B cell (primary cell): ENCODE measurements at regions not wholly inside any gene's neighbourhood (a gene's known extent, or its start where the extent isn't known, plus 50 kb on each side); places are given as distances from the start of the nearest gene placed in this dataset.

Experiments used
- ATAC-seq: fragments of 200-7000 bp; cut with Tn5 transposase; one replicate; pipeline ENCODE4 v1.10.0; 2021; ENCODE audit warnings: low read depth, mild to moderate bottlenecking, moderate number of reproducible peaks, moderate library complexity
- CTCF ChIA-PET: fragments of 350-600 bp; sonication (Branson Sonifier 250); formaldehyde crosslinking; loops from one replicate; lab custom pipeline; 2021; ENCODE audit warnings: antibody characterized with exemption, inconsistent platforms; lab: Charles Lee
- POLR2A ChIA-PET: fragments of 350-600 bp; sonication (Branson Sonifier 250); formaldehyde crosslinking; loops from one replicate; lab custom pipeline; 2021; ENCODE audit warnings: antibody characterized with exemption; lab: Charles Lee
- DNase-seq: peaks from one replicate; pipeline ENCODE4 v3.0.0; 2013
- H2AFZ ChIP-seq: 2 replicates; pipeline ENCODE4 v1.6.1; 2012; ENCODE audit warnings: mild to moderate bottlenecking, low read depth, low read length; ENCODE audit not compliant: insufficient read depth, poor library complexity, severe bottlenecking
- H3K27ac ChIP-seq, 2 donors: 1 replicate in 1 of 2; 2 replicates in 1 of 2; pipeline ENCODE4 v1.5.1; 2012 to 2013; ENCODE audit warnings: low read length in 2 of 2, mild to moderate bottlenecking in 2 of 2, moderate library complexity in 1 of 2
- H3K27me3 ChIP-seq, 4 experiments: fragments of 200-600 bp in 1 of 4; sonication (generic) in 1 of 4; replicated peaks in 1 of 4; 1 replicate in 2 of 4; 2 replicates in 2 of 4; pipeline versions ENCODE4 v1.6.1 to v1.7.0; 2013 to 2016; ENCODE audit warnings: low read length in 3 of 4, mild to moderate bottlenecking in 2 of 4, mixed read lengths in 1 of 4, moderate library complexity in 1 of 4; ENCODE audit not compliant: insufficient read depth in 4 of 4, control insufficient read depth in 3 of 4; ENCODE audit errors: control extremely low read depth in 1 of 4
- H3K36me3 ChIP-seq, 2 experiments: replicated peaks in 1 of 2; 1 replicate in 1 of 2; 2 replicates in 1 of 2; pipeline versions ENCODE4 v1.6.1 to v1.7.1; 2013; ENCODE audit warnings: low read length in 1 of 2; ENCODE audit not compliant: insufficient read depth in 2 of 2, control insufficient read depth in 1 of 2; ENCODE audit errors: control extremely low read depth in 1 of 2, extremely low read depth in 1 of 2
- H3K4me1 ChIP-seq, 2 donors: fragments of 200-600 bp in 1 of 2; sonication (generic) in 1 of 2; 1 replicate in 1 of 2; 2 replicates in 1 of 2; pipeline versions ENCODE4 v1.5.1 to v1.6.1; 2013 to 2017; ENCODE audit warnings: low read length in 2 of 2; ENCODE audit not compliant: control insufficient read depth in 2 of 2, insufficient read depth in 2 of 2
- H3K4me2 ChIP-seq: replicated peaks from 2 replicates; pipeline ENCODE3; 2012; ENCODE audit warnings: mild to moderate bottlenecking, low read depth, low read length; ENCODE audit not compliant: poor library complexity, severe bottlenecking
- H3K4me3 ChIP-seq, 5 experiments: fragments of 200-600 bp in 1 of 5; sonication (generic) in 1 of 5; 1 replicate in 3 of 5; 2 replicates in 2 of 5; pipeline versions ENCODE4 v1.5.1 to v1.7.0; 2011 to 2016; ENCODE audit warnings: low read length in 4 of 5, mild to moderate bottlenecking in 4 of 5, low read depth in 2 of 5, control low read depth in 1 of 5, moderate library complexity in 1 of 5; ENCODE audit not compliant: insufficient read depth in 1 of 5; ENCODE audit errors: control extremely low read depth in 1 of 5, extremely low read depth in 1 of 5
- H3K79me2 ChIP-seq: fragments of 200-600 bp; sonication (generic); one replicate; pipeline ENCODE4 v1.6.0; 2016; ENCODE audit warnings: low read length; ENCODE audit not compliant: control insufficient read depth, insufficient read depth
- H3K9ac ChIP-seq: fragments of 200-600 bp; sonication (generic); 2 replicates; pipeline ENCODE4 v1.6.1; 2017; ENCODE audit warnings: mild to moderate bottlenecking, low read length, moderate library complexity
- H3K9me3 ChIP-seq, 3 donors: one replicate each; pipeline versions ENCODE4 v1.6.1 to v1.7.1; 2013; ENCODE audit warnings: low read length in 2 of 3; ENCODE audit not compliant: control insufficient read depth in 2 of 3, insufficient read depth in 1 of 3; ENCODE audit errors: control extremely low read depth in 1 of 3
- H4K20me1 ChIP-seq: 2 replicates; pipeline ENCODE4 v1.6.0; 2012; ENCODE audit warnings: mild to moderate bottlenecking, low read length; ENCODE audit not compliant: insufficient read depth, control insufficient read depth, poor library complexity, severe bottlenecking
- H3K27ac Mint-ChIP-seq: one replicate; pipeline ENCODE4 v1.8.0; 2021; ENCODE audit warnings: mixed read lengths
- H3K27me3 Mint-ChIP-seq: one replicate; pipeline ENCODE4 v1.8.0; 2021; ENCODE audit warnings: mixed read lengths
- H3K4me1 Mint-ChIP-seq: one replicate; pipeline ENCODE4 v1.8.0; 2021; ENCODE audit warnings: mixed read lengths
- H3K4me3 Mint-ChIP-seq: one replicate; pipeline ENCODE4 v1.8.0; 2021; ENCODE audit warnings: mixed read lengths
- H3K9me3 Mint-ChIP-seq: one replicate; pipeline ENCODE4 v1.8.0; 2022; ENCODE audit warnings: mixed read lengths; ENCODE audit not compliant: insufficient read depth
- CTCF ChIP-seq: fragments of 200-600 bp; IDR thresholded peaks from one replicate; pipeline ENCODE4 v1.8.0; 2022; ENCODE audit warnings: antibody characterized with exemption, mild to moderate bottlenecking
- EZH2 ChIP-seq: IDR thresholded peaks from 2 replicates; pipeline ENCODE4 v1.6.1; 2012; ENCODE audit warnings: borderline replicate concordance, low read depth, mild to moderate bottlenecking, moderate library complexity, low read length; ENCODE audit not compliant: insufficient read depth, poor library complexity, severe bottlenecking
- WGBS: methylation state at CpG from one replicate; pipeline ENCODE4 v1.1.5; 2013; ENCODE audit warnings: missing lambda C conversion rate; ENCODE audit not compliant: insufficient coverage; 5-methylcytosine and 5-hydroxymethylcytosine counted together
- intact Hi-C: fragments of 100-400 bp; cut with micrococcal nuclease; formaldehyde crosslinking; loops from one replicate; pipeline ENCODE4 v1.10.0; 2022

GRCh38 chr11:79675081-79675480, 234.3 kb upstream of the TENM4 start:
- DNase-seq (no peak), ATAC-seq (no peak)
- H3K27ac Mint-ChIP-seq: no peak overlapping the region
- Histone ChIP-seq H3K79me2 (no peaks in the 10 kb centered on the region), H4K20me1 (no peaks in the 10 kb centered on the region), H3K4me1 (no peaks in the 10 kb centered on the region), H3K4me2 (no peak overlapping the region), H3K27ac (no peak overlapping the region), H3K27me3 (no peaks in the 10 kb centered on the region), H3K9me3 (no peaks in the 10 kb centered on the region), H3K9ac (no peak overlapping the region), H2AFZ (no peak overlapping the region), H3K36me3 (no peaks in the 10 kb centered on the region), H3K4me3 (no peak overlapping the region)
- TF ChIP-seq CTCF: no peak
- no peak for TF ChIP-seq EZH2
- ChIA-PET CTCF (no interaction called here), POLR2A (no interaction called here)
- H3K4me3 Mint-ChIP-seq: no peak overlapping the region
- peaks cover 6% of the 10 kb centered on the region for H3K27me3 Mint-ChIP-seq
- H3K9me3 Mint-ChIP-seq: peaks cover 3% of the 10 kb centered on the region
- H3K4me1 Mint-ChIP-seq: no peaks in the 10 kb centered on the region
- WGBS: 100% methylated on average over 1 of the region's 2 CpGs
- intact Hi-C loops: no loop called here

GRCh38 chr11:79672786-79673185, 232.0 kb upstream of the TENM4 start:
- H2AFZ ChIP-seq: no peak overlapping the region

More at GRCh38 chr11:79672786-79673185, 232.0 kb upstream of the TENM4 start:
- intact Hi-C loops: no loop called here
- H3K4me3 ChIP-seq: no peak overlapping the region
- no peak for ATAC-seq
- CTCF ChIA-PET: no interaction called here
- POLR2A ChIA-PET: no interaction called here
- TF ChIP-seq CTCF (no peak), EZH2 (no peak)
- no peaks in the 10 kb centered on the region for H3K36me3 ChIP-seq
- H3K4me3 Mint-ChIP-seq: no peak overlapping the region
- no peak for DNase-seq
- no peak overlapping the region for H3K4me2 ChIP-seq
- H3K9ac ChIP-seq: no peak overlapping the region
- H4K20me1 ChIP-seq: no peaks in the 10 kb centered on the region
- peaks cover 3% of the 10 kb centered on the region for H3K9me3 Mint-ChIP-seq
- no peaks in the 10 kb centered on the region for H3K9me3 ChIP-seq
- peaks cover 6% of the 10 kb centered on the region for H3K27me3 Mint-ChIP-seq
- no peak overlapping the region for H3K27ac Mint-ChIP-seq
- no peak overlapping the region for H3K27ac ChIP-seq
- 88% methylated on average over 1 of the region's 1 CpG for WGBS
- H3K27me3 ChIP-seq: no peaks in the 10 kb centered on the region
- no peaks in the 10 kb centered on the region for H3K79me2 ChIP-seq
- no peaks in the 10 kb centered on the region for H3K4me1 Mint-ChIP-seq
- H3K4me1 ChIP-seq: no peaks in the 10 kb centered on the region
